EL (cell line): ENCODE measurements at regions not wholly inside any gene's neighbourhood (a gene's known extent, or its start where the extent isn't known, plus 50 kb on each side); places are given as distances from the start of the nearest gene placed in this dataset.
"Not testable (repeated sequence)": the region's sequence is repeated elsewhere in the genome, so short reads cannot be mapped to it uniquely, and the experiment has no call there.

Experiments
- DNase-seq: peaks from one replicate; pipeline ENCODE4 v3.0.0-alpha.2; 2016

GRCh38 chr10:81288544-81288943 lies 586.5 kb upstream of the NRG3 start:
- DNase-seq, result no peak

DNA sequence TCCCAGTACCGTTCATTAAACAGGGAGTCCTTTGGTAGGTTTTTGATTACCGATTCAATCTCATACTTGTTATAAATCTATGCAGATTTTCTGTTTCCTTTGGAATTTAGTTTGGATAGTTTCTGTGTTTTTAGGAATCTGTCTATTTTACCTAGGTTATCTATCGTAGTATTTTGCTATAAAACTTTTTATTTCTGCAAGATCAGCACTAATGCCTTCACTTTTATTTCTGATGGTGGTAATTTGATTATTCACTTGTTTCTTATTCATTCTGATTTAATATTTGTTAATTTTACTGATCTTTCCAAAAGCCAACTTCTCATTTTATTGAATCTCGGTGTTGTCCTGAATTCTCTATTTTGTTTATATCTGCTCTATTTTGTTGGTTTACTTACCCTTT lies 577.7 kb upstream of the NRG3 start:
- DNase-seq, result no peak

DNA sequence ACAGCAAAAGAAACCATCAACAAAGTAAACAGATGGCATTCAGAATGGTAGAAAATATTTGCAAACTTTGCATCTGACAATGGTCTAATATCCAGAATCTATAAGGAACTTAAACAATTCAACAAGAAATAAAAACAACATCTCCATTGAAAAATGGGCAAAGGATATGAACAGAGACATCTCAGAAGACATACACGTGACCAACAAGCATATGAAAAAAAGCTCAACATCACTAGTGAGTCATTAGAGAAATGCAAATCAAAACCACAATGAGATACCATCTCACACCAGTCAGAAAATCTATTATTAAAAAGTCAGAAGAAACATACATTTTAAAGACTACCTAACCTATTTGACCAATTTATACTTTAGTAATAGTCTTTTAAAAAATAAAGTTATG lies 571.3 kb upstream of the NRG3 start:
- no peak for DNase-seq

- no peak for DNase-seq
Measured at GRCh38 chr10:81306971-81307782, 567.8 kb upstream of the NRG3 start.

- no peak for DNase-seq
Measured at GRCh38 chr10:81309041-81309552, 565.9 kb upstream of the NRG3 start.

DNA sequence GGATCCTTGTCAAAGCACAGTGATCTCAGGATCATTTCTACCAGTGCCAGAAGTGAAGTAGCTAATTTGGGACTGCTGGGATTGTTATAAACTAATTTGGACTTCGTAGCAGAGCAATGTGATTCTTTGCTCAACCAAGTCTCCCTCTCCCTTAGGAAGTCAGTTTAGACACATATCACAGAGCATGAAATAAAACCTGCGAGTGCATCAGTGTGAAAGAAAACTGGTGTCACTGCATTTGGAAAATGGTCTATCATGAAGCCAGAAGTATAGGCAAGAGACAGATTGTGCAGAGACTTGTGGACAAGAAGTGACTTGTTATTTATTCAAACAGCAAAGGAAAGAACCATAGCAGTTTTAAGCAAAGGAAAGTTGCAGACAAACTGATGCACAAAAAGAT lies 560.5 kb upstream of the NRG3 start:
- no peak for DNase-seq

GRCh38 chr10:81315026-81315425 lies 560.0 kb upstream of the NRG3 start:
- no peak for DNase-seq

DNA sequence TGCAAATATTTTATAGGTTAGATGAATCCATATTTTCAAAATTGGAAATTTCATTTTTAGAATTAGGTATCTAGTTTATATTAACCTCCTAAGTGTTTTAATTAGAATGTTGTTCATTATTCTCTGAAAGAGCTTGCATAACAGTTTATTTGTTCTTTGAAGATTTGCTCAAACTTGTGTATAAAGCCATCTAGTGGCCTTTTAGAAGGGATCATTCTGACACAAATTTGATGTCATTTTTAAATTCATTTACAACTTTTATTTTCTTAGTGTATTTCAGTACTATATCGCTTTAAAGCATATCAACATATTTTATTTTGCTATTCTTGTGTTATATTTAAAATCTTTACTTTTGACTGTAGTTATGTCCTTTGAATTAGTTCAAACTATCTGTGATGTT lies 527.0 kb upstream of the NRG3 start:
- DNase-seq, result no peak

DNA sequence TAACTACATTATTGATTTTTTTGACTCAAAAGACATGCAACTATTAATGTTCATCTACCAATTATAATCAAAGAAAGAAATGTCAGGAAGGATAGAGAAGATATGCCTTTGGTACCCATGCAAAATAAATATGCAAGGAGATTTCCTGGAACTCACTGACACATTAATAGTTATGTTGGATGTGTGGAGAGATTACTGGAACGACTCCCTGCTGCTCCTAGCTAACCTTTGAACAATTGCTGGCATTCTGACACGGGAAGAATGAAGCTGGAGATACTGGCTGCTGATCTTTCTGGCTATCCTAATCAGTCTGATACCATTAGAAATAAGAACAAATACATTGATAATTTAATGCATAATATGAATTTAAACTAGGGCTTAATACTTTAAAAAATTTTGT lies 507.9 kb upstream of the NRG3 start:
- no peak for DNase-seq

DNA sequence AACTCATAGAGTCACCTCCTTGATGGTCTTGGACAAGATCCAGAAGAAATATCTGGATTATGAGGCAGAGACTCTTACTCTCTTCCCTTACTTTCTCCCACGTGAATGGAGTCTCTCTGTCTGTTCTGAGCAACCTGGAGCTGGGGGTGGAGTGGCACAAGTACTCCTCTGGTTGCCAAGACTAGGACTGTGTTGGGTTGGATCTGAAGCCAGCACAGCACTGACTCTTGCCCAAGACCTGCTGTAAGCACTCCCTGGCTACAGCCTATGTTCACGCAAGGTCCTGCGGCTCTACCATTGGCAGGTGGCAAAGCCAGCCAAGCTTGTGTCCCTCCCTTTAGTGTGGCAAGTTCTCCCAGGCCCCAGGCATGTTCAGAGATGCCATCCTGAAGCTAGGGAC lies 488.2 kb upstream of the NRG3 start:
- no peak for DNase-seq

GRCh38 chr10:81403451-81403850 lies 471.5 kb upstream of the NRG3 start:
- no peak for DNase-seq

DNA sequence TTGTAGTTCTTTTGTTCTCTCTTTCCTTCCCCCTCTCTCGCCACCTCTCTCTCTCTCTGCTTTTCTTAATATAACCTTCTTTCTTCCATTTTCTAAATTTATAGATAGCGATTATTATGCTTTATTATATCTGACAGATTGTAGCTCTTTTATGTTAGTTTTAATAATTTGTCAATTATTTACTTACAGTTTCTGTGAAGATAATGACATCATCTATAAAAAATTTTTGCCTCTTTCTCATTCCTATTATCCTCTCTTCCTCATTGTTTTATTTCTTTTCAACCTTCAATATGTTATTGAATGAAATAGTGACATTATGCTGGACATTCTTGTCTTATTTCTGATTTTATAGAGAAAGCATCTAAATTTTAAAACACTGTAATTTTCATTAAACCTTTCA lies 469.6 kb upstream of the NRG3 start:
- no peak for DNase-seq

DNA sequence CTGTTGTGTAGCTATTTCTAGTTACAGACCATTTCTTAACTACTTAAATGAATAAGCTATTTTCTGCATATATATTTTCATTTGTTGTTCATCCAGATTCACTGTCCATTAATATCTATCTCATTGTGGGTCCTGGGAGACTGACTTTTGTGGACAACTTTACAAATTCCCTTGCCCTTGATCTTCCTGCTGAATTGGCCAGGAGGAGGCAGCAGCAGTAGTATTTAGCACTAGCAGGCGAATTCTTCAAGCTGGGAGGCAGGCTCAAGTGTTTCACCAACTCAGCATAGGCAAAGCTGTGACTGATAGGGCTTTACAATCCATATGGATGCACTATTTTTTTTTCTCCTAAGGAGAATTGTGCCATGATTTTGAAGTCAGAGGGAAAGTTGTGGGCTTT lies 461.0 kb upstream of the NRG3 start:
- no peak for DNase-seq

DNA sequence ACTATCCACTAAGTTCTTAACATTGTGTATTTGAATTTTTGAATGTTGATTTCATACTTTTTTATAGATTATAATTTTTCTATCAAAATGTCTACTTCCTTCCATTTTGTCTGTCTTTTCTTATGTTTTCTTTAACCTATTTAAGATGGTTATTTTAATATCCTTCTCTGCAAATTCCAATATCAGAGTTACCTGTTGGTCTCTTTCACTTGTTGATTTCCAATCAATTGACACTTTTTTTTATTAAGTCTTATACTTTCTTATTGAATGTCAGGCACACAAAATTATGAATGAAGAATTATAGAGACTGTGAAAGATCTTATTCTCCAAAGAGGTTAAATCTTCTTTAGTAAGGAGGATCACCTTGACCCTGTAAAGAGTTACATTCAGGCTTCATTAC lies 448.3 kb upstream of the NRG3 start:
- DNase-seq, result no peak

DNA sequence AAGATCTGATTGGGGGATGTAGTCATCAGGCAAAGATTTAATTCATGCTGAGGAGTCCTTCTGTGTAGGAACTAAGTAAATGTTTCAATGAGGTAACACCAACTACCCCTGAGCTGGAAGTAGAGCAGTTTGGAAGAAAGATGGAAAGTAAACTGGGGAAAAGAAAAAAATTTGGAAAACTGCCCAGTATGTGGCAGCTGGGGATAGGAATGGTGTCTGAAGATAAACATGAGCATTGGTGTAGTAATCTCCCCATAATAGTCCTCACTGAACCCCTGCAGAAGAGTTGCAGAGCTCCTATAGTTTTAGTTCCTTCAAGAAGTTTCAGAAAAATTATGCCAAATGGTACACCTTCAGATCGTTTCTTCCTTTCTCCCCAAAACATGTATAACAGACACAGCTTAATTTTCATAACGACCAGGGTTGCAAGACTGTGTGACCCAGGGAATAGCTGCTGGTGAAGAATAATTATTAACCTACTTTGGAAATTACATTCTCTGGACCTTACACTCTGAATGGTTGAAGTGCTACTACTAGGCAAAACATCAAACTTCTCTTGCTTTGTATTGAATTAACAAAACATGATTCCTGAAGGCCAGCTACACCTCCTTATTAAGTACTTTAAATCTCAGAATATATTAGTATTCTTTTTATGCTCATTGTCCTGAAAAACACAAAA lies 446.4 kb upstream of the NRG3 start:
- DNase-seq, result no peak

DNA sequence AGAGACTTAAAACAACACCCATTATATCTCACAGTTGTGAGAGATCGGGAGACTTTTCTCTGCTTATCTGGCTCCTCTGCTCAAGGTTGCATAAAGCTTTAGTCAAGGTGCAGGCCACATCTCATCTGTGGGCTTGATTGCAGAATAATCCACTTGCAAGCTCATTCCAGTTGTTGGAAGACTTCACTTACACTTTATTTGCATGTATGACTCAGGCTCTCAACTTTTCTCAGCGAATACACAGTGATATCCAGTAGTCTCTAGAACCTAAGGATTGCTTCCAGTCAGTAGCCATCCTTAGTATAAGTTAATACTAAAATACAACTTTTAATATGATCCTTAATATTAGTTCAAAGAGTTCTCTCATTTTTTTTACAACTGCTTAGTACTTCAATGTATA lies 435.5 kb upstream of the NRG3 start:
- no peak for DNase-seq

DNA sequence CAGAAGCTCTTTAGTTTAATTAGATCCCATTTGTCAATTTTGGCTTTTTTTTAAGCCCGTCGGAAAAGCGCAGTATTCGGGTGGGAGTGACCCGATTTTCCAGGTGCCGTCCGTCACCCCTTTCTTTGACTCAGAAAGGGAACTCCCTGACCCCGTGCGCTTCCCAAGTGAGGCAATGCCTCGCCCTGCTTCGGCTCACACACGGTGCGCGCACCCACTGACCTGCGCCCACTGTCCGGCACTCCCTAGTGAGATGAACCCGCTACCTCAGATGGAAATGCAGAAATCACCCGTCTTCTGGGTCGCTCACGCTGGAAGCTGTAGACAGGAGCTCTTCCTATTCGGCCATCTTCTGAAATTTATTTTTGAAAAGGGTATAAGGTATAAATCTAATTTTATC lies 433.4 kb upstream of the NRG3 start:
- not testable (repeated sequence) for DNase-seq

GRCh38 chr10:81444242-81444929 lies 430.6 kb upstream of the NRG3 start:
- DNase-seq, result no peak

GRCh38 chr10:81450651-81451050 lies 424.3 kb upstream of the NRG3 start:
- no peak for DNase-seq

DNA sequence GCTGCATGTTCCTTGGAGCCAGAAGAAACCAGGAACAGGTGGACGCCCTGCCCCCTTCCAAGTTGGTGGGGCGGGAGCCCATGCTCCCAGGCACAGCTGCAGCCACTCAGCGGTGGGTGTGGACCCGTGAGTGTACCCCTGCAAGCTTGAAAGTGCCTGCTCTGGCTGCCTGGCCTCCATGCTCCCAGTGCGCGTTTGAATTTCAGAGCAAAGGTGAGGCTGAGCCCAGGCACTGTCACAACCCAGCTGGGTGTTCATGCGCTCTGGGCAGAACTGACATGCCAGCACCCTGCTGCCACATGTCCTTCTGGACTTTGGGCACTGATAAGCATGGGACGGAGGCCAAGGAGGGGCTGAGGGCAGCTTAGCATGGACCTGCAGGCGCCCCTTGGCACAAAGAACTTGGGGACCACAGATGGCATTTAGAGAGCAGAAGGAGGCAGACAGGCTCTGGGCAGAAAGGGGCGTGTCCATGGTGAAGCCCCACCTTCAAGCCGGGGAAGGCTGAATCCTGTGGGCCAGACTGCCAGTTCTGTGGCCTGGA lies 402.0 kb upstream of the NRG3 start:
- DNase-seq, result no peak

GRCh38 chr10:81473755-81474154 lies 401.2 kb upstream of the NRG3 start:
- DNase-seq, result no peak

GRCh38 chr10:81479316-81479715 lies 395.7 kb upstream of the NRG3 start:
- no peak for DNase-seq

- DNase-seq, result no peak
Measured at GRCh38 chr10:81496626-81497025, 378.4 kb upstream of the NRG3 start.
